ACHN (cell line): ENCODE measurements at regions not wholly inside any gene's neighbourhood (a gene's known extent, or its start where the extent isn't known, plus 50 kb on each side); places are given as distances from the start of the nearest gene placed in this dataset.

Source experiments
- DNase-seq: peaks from one replicate; pipeline ENCODE4 v3.0.0-alpha.2; 2015
- in situ Hi-C: cut with HindIII; loops from 2 replicates; pipeline ENCODE4 v1.10.0; 2017; ENCODE audit warnings: low sequenced_read_pairs, low pct_ligation_motif_present, low pct_unique_long_range_greater_than_20kb

GRCh38 chr2:65486802-65487201 is 54.4 kb upstream of the SPRED2 start:
- in situ Hi-C loops: no loop called here
- no peak for DNase-seq

DNA sequence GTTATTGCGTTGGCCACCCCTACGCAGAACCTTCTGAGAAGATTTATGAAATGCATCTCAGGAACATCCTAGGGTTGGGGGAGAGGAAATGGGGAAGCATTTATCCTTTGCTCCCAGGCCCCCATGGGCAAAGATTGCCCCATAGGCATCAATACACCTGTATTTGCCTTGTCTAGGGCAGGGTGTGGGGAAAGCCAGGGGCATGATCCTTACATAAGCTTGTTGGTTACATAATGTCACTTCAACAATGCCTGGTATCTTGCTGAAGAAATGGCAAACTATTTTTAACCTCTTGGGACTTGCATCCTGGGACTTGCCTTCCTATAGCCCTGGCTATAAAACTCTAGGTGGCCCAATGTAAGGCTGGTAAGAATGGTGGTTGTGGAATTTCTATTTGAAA is 53.9 kb upstream of the SPRED2 start:
- no peak for DNase-seq
- in situ Hi-C loops: no loop called here

GRCh38 chr2:65485839-65486238 is 53.4 kb upstream of the SPRED2 start:
- in situ Hi-C loops: no loop called here
- DNase-seq: no peak

GRCh38 chr2:65483763-65484162 is 51.4 kb upstream of the SPRED2 start:
- in situ Hi-C loops: no loop called here
- no peak for DNase-seq

DNA sequence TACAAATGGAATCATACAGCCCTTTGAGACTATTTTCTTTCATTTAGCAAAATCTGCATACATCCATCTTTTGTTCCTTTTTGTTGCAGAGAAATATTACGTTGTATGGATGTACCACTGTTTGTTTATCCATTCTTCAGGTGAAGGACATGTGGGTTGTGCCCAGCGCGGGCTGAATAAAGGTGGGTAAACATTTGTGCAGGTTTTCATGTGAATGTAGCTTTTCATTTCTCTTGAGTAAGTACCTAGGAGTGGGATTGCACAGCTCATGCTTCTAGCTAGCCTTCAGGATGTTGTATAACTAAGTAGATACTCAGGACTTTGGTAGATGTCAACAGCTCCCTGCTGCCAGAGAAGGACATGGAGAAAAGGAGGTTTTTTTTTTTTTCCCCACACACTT is 50.6 kb upstream of the SPRED2 start:
- in situ Hi-C loops: no loop called here

More for the DNA sequence above, 50.6 kb upstream of the SPRED2 start:
- no peak for DNase-seq
